HG02852 (cell line): ENCODE measurements at regions not wholly inside any gene's neighbourhood (a gene's known extent, or its start where the extent isn't known, plus 50 kb on each side); places are given as distances from the start of the nearest gene placed in this dataset.
A peak's percentile ranks its signal among the peaks of the same experiment; 100 is the strongest.
"Not testable (repeated sequence)": the region's sequence is repeated elsewhere in the genome, so short reads cannot be mapped to it uniquely, and the experiment has no call there.

ENCODE experiments used
- ATAC-seq: cut with Tn5 transposase; IDR thresholded peaks from one replicate; pipeline ENCODE4 v1.9.1; 2021; ENCODE audit warnings: mild to moderate bottlenecking, moderate library complexity; ENCODE audit not compliant: unreplicated experiment

GRCh38 chrX:117843749-117844148 lies 272.9 kb downstream of the KLHL13 start:
- ATAC-seq, result no peak

- peak; percentile 70 for ATAC-seq
Measured at GRCh38 chrX:117840645-117841044, 276.0 kb downstream of the KLHL13 start.

- ATAC-seq, result no peak
Measured at GRCh38 chrX:117839544-117839943, 277.1 kb downstream of the KLHL13 start.

GRCh38 chrX:117838581-117839331 lies 277.9 kb downstream of the KLHL13 start:
- peak; percentile 50 for ATAC-seq

GRCh38 chrX:117835034-117835433 lies 281.6 kb downstream of the KLHL13 start:
- ATAC-seq, result no peak

- no peak for ATAC-seq
Measured at GRCh38 chrX:117834076-117834475, 282.5 kb downstream of the KLHL13 start.

GRCh38 chrX:117821472-117821871 lies 295.1 kb downstream of the KLHL13 start:
- not testable (repeated sequence) for ATAC-seq

GRCh38 chrX:117808426-117808825 lies 308.2 kb downstream of the KLHL13 start:
- no peak for ATAC-seq

- ATAC-seq, result no peak
Measured at GRCh38 chrX:117803463-117803862, 313.1 kb downstream of the KLHL13 start.

- no peak for ATAC-seq
Measured at GRCh38 chrX:117788339-117788738, 328.3 kb downstream of the KLHL13 start.

- ATAC-seq, result no peak
Measured at GRCh38 chrX:117771384-117771783, 345.2 kb downstream of the KLHL13 start.

GRCh38 chrX:117768861-117769604 lies 347.6 kb downstream of the KLHL13 start:
- no peak for ATAC-seq

- ATAC-seq, result no peak
Measured at GRCh38 chrX:117765211-117765610, 351.4 kb downstream of the KLHL13 start.

- ATAC-seq, result peak; percentile 96
Measured at GRCh38 chrX:117752745-117753144, 363.9 kb downstream of the KLHL13 start.

- ATAC-seq, result no peak
Measured at GRCh38 chrX:117751155-117751554, 365.5 kb downstream of the KLHL13 start.

GRCh38 chrX:117744958-117745357 lies 371.7 kb downstream of the KLHL13 start:
- ATAC-seq, result no peak

GRCh38 chrX:117743469-117744251 lies 372.9 kb downstream of the KLHL13 start:
- no peak for ATAC-seq

GRCh38 chrX:117713411-117713810 lies 403.2 kb downstream of the KLHL13 start:
- no peak for ATAC-seq

GRCh38 chrX:117711782-117712181 lies 404.8 kb downstream of the KLHL13 start:
- ATAC-seq, result no peak

GRCh38 chrX:117707948-117708743 lies 408.5 kb downstream of the KLHL13 start:
- no peak for ATAC-seq

GRCh38 chrX:117701050-117701449 lies 415.6 kb downstream of the KLHL13 start:
- no peak for ATAC-seq
